ENCODE measurements at regions not wholly inside any gene's neighbourhood (a gene's known extent, or its start where the extent isn't known, plus 50 kb on each side); places are given as distances from the start of the nearest gene placed in this dataset.

- Mint-ChIP-seq H3K27ac (no peak overlapping the region), H3K36me3 (ENCODE audit: low read depth) (peaks cover 20% of the 10 kb centered on the region), H3K27me3 (no peaks in the 10 kb centered on the region), H3K4me3 (no peak overlapping the region), H3K4me1 (peaks cover 27% of the 10 kb centered on the region), H3K9me3 (no peaks in the 10 kb centered on the region)
- ChIA-PET POLR2A (interaction anchor here (0.6 to 1.0 kb wide), 2 partner anchors 54 to 133 kb away, joined by 3 to 5 read pairs; no protein-coding TSS in a partner anchor), CTCF (no interaction called here)
- intact Hi-C loops (cut with micrococcal nuclease), result no loop called here
- ATAC-seq (ENCODE audit: low read depth) (no peak), DNase-seq (no peak)
- no peak for TF ChIP-seq CTCF (IDR thresholded peaks at IDR 0.05)
Measured at GRCh38 chr14:89564286-89564957, 147.4 kb upstream of the FOXN3 start.

- ChIA-PET POLR2A (no interaction called here), CTCF (no interaction called here)
- H3K36me3 Mint-ChIP-seq (ENCODE audit: low read depth), result peaks cover 28% of the 10 kb centered on the region
- no peaks in the 10 kb centered on the region for H3K27me3 Mint-ChIP-seq
- H3K4me3 Mint-ChIP-seq, result no peak overlapping the region
- DNase-seq (no peak), ATAC-seq (ENCODE audit: low read depth) (no peak)
- H3K4me1 Mint-ChIP-seq, result peaks cover 23% of the 10 kb centered on the region
- no peak for TF ChIP-seq CTCF (IDR thresholded peaks at IDR 0.05)
- H3K27ac Mint-ChIP-seq, result no peak overlapping the region
- no peaks in the 10 kb centered on the region for H3K9me3 Mint-ChIP-seq
- intact Hi-C loops (cut with micrococcal nuclease), result no loop called here
Measured at GRCh38 chr14:89563471-89563870, 146.4 kb upstream of the FOXN3 start.

GRCh38 chr14:89551955-89552354 lies 134.9 kb upstream of the FOXN3 start:
- no peak for ATAC-seq (ENCODE audit: low read depth)
- Mint-ChIP-seq H3K27ac (no peak overlapping the region), H3K4me1 (peaks cover 10% of the 10 kb centered on the region), H3K27me3 (no peaks in the 10 kb centered on the region), H3K4me3 (no peak overlapping the region), H3K9me3 (no peaks in the 10 kb centered on the region), H3K36me3 (ENCODE audit: low read depth) (peaks cover 30% of the 10 kb centered on the region)
- CTCF ChIA-PET, result no interaction called here
- TF ChIP-seq CTCF (IDR thresholded peaks at IDR 0.05), result no peak
- POLR2A ChIA-PET, result no interaction called here
- DNase-seq, result no peak
- intact Hi-C loops (cut with micrococcal nuclease), result no loop called here

GRCh38 chr14:89551432-89551831 lies 134.4 kb upstream of the FOXN3 start:
- intact Hi-C loops (cut with micrococcal nuclease), result no loop called here
- H3K27me3 Mint-ChIP-seq, result no peaks in the 10 kb centered on the region
- peaks cover 26% of the 10 kb centered on the region for H3K36me3 Mint-ChIP-seq (ENCODE audit: low read depth)
- TF ChIP-seq CTCF (IDR thresholded peaks at IDR 0.05), result no peak
- H3K4me3 Mint-ChIP-seq, result no peak overlapping the region
- no peak overlapping the region for H3K27ac Mint-ChIP-seq
- CTCF ChIA-PET, result no interaction called here
- no peaks in the 10 kb centered on the region for H3K9me3 Mint-ChIP-seq
- POLR2A ChIA-PET, result no interaction called here
- peaks cover 10% of the 10 kb centered on the region for H3K4me1 Mint-ChIP-seq
- ATAC-seq (ENCODE audit: low read depth) (no peak), DNase-seq (no peak)

GRCh38 chr14:89550821-89551220 lies 133.8 kb upstream of the FOXN3 start:
- Mint-ChIP-seq H3K9me3 (no peaks in the 10 kb centered on the region), H3K4me3 (no peak overlapping the region), H3K4me1 (peaks cover 10% of the 10 kb centered on the region), H3K27me3 (no peaks in the 10 kb centered on the region), H3K36me3 (ENCODE audit: low read depth) (peaks cover 26% of the 10 kb centered on the region), H3K27ac (no peak overlapping the region)
- no peak for TF ChIP-seq CTCF (IDR thresholded peaks at IDR 0.05)
- DNase-seq (no peak), ATAC-seq (ENCODE audit: low read depth) (no peak)
- intact Hi-C loops (cut with micrococcal nuclease), result no loop called here
- ChIA-PET POLR2A (no interaction called here), CTCF (no interaction called here)

All from activated B cell treated with CpG ODN at 0.5 μM for 24 hours (primary cell).